GM12878 (cell line): ENCODE measurements at regions not wholly inside any gene's neighbourhood (a gene's known extent, or its start where the extent isn't known, plus 50 kb on each side); places are given as distances from the start of the nearest gene placed in this dataset.

Experiments used
- ASH2L ChIP-seq: fragments of 300-600, 200-600 bp; sonication (generic); IDR thresholded peaks from 2 replicates; pipeline ENCODE4 v1.6.1; 2017; ENCODE audit warnings: low read depth, mild to moderate bottlenecking, borderline replicate concordance
- BCLAF1 ChIP-seq: fragments of 450-650 bp; IDR thresholded peaks from 2 replicates; pipeline ENCODE4 v1.6.1; 2017; ENCODE audit warnings: antibody characterized with exemption, mild to moderate bottlenecking, moderate library complexity
- CTCF ChIP-seq, 3 experiments: IDR thresholded peaks in 2 of 3; conservative IDR thresholded peaks in 1 of 3; 2 replicates each; pipeline ENCODE4 v1.5.1; 2011; ENCODE audit warnings: low read depth in 3 of 3, low read length in 3 of 3, mild to moderate bottlenecking in 3 of 3, control low read depth in 2 of 3, moderate library complexity in 2 of 3, inconsistent platforms in 1 of 3, mixed read lengths in 1 of 3; ENCODE audit not compliant: control insufficient read depth in 2 of 3, insufficient read depth in 1 of 3; ENCODE audit errors: extremely low read depth in 1 of 3
- ESRRA ChIP-seq: IDR thresholded peaks from 2 replicates; pipeline ENCODE4 v1.6.1; 2012; ENCODE audit warnings: mild to moderate bottlenecking, low read length, improper control_type of control experiment
- FOXK2 ChIP-seq: fragments of 450-650 bp; IDR thresholded peaks from 2 replicates; pipeline ENCODE4 v1.6.1; 2017; ENCODE audit warnings: mild to moderate bottlenecking, moderate library complexity
- MLLT1 ChIP-seq: fragments of 450-650 bp; IDR thresholded peaks from 2 replicates; pipeline ENCODE4 v1.6.1; 2016; ENCODE audit warnings: mild to moderate bottlenecking
- MYC ChIP-seq: IDR thresholded peaks from 2 replicates; pipeline ENCODE4 v1.6.1; 2011; ENCODE audit warnings: mild to moderate bottlenecking, low read length, moderate library complexity, inconsistent platforms; ENCODE audit not compliant: insufficient read depth, insufficient replicate concordance, insufficient read length, severe bottlenecking
- RB1 ChIP-seq: fragments of 450-650 bp; formaldehyde crosslinking; IDR thresholded peaks from 2 replicates; pipeline ENCODE4 v1.6.1; 2017; ENCODE audit warnings: mild to moderate bottlenecking, borderline replicate concordance
- YBX1 ChIP-seq: fragments of 450-650 bp; IDR thresholded peaks from 2 replicates; pipeline ENCODE4 v1.6.1; 2016; ENCODE audit warnings: antibody characterized with exemption
- ZNF207 ChIP-seq: fragments of 450-650 bp; IDR thresholded peaks from 2 replicates; pipeline ENCODE4 v1.6.1; 2014; ENCODE audit warnings: antibody characterized with exemption, mild to moderate bottlenecking, borderline replicate concordance
- ZNF592 ChIP-seq: fragments of 450-650 bp; IDR thresholded peaks from 2 replicates; pipeline ENCODE4 v1.6.1; 2017; ENCODE audit warnings: mild to moderate bottlenecking, moderate library complexity
- TF ChIP-seq, protein P1 (sequence below): IDR thresholded peaks from 2 replicates; pipeline ENCODE4 v1.6.1; 2012; ENCODE audit warnings: improper control_type of control experiment, low read depth, low read length; ENCODE audit not compliant: insufficient replicate concordance

GRCh38 chr21:25487046-25487594 lies 120.2 kb downstream of the MRPL39 start (continued):
- TF ChIP-seq CTCF (IDR thresholded peaks at IDR 0.05 in 2 of 3, conservative IDR thresholded peaks at IDR 0.05 in 1 of 3; ENCODE audit: control insufficient read depth in 2 of 3, extremely low read depth in 1 of 3, insufficient read depth in 1 of 3, low read depth in 3 of 3, low read length in 3 of 3), result no peak
- TF ChIP-seq MYC, result no peak
- TF ChIP-seq MLLT1, result peak; percentile 80
- no peak for TF ChIP-seq FOXK2
- no peak for TF ChIP-seq ZNF592
- no peak for TF ChIP-seq ZNF207
- no peak for TF ChIP-seq ASH2L
- no peak for TF ChIP-seq RB1
- peak; percentile 70; the same call in 1 of the 2 replicates for TF ChIP-seq ESRRA
- no peak for TF ChIP-seq YBX1
- TF ChIP-seq BCLAF1, result no peak
- TF ChIP-seq, protein P1, sequence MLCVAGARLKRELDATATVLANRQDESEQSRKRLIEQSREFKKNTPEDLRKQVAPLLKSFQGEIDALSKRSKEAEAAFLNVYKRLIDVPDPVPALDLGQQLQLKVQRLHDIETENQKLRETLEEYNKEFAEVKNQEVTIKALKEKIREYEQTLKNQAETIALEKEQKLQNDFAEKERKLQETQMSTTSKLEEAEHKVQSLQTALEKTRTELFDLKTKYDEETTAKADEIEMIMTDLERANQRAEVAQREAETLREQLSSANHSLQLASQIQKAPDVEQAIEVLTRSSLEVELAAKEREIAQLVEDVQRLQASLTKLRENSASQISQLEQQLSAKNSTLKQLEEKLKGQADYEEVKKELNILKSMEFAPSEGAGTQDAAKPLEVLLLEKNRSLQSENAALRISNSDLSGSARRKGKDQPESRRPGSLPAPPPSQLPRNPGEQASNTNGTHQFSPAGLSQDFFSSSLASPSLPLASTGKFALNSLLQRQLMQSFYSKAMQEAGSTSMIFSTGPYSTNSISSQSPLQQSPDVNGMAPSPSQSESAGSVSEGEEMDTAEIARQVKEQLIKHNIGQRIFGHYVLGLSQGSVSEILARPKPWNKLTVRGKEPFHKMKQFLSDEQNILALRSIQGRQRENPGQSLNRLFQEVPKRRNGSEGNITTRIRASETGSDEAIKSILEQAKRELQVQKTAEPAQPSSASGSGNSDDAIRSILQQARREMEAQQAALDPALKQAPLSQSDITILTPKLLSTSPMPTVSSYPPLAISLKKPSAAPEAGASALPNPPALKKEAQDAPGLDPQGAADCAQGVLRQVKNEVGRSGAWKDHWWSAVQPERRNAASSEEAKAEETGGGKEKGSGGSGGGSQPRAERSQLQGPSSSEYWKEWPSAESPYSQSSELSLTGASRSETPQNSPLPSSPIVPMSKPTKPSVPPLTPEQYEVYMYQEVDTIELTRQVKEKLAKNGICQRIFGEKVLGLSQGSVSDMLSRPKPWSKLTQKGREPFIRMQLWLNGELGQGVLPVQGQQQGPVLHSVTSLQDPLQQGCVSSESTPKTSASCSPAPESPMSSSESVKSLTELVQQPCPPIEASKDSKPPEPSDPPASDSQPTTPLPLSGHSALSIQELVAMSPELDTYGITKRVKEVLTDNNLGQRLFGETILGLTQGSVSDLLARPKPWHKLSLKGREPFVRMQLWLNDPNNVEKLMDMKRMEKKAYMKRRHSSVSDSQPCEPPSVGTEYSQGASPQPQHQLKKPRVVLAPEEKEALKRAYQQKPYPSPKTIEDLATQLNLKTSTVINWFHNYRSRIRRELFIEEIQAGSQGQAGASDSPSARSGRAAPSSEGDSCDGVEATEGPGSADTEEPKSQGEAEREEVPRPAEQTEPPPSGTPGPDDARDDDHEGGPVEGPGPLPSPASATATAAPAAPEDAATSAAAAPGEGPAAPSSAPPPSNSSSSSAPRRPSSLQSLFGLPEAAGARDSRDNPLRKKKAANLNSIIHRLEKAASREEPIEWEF, result no peak
